Transverse colon (tissue), 4 donors: ENCODE measurements at regions not wholly inside any gene's neighbourhood (a gene's known extent, or its start where the extent isn't known, plus 50 kb on each side); places are given as distances from the start of the nearest gene placed in this dataset.

ENCODE experiments used
- EP300 ChIP-seq: sonication (generic); formaldehyde crosslinking; IDR thresholded peaks from one replicate; pipeline ENCODE4 v1.6.1; 2017; ENCODE audit warnings: antibody characterized with exemption, low read depth
- POLR2A ChIP-seq: fragments of 450-650 bp; IDR thresholded peaks from one replicate; pipeline ENCODE4 v1.6.1; 2016; ENCODE audit warnings: antibody characterized with exemption, mild to moderate bottlenecking, moderate library complexity
- POLR2AphosphoS5 ChIP-seq, 3 donors: sonication (generic); formaldehyde crosslinking; IDR thresholded peaks; one replicate each; pipeline ENCODE4 v1.6.1; 2016; ENCODE audit warnings: antibody characterized with exemption in 3 of 3
- TF ChIP-seq, protein P1 (sequence below), 5 experiments: fragments of 200-600 bp in 3 of 5; fragments of 450-650 bp in 2 of 5; sonication (generic) in 3 of 5; IDR thresholded peaks; 1 replicate in 2 of 5; 2 replicates in 3 of 5; pipeline ENCODE4 v1.5.1; 2016 to 2017; ENCODE audit warnings: antibody characterized with exemption in 5 of 5, inconsistent platforms in 3 of 5, mild to moderate bottlenecking in 2 of 5, moderate library complexity in 1 of 5

GRCh38 chr11:32326522-32326921, 108.8 kb downstream of the WT1 start:
- TF ChIP-seq, protein P1, sequence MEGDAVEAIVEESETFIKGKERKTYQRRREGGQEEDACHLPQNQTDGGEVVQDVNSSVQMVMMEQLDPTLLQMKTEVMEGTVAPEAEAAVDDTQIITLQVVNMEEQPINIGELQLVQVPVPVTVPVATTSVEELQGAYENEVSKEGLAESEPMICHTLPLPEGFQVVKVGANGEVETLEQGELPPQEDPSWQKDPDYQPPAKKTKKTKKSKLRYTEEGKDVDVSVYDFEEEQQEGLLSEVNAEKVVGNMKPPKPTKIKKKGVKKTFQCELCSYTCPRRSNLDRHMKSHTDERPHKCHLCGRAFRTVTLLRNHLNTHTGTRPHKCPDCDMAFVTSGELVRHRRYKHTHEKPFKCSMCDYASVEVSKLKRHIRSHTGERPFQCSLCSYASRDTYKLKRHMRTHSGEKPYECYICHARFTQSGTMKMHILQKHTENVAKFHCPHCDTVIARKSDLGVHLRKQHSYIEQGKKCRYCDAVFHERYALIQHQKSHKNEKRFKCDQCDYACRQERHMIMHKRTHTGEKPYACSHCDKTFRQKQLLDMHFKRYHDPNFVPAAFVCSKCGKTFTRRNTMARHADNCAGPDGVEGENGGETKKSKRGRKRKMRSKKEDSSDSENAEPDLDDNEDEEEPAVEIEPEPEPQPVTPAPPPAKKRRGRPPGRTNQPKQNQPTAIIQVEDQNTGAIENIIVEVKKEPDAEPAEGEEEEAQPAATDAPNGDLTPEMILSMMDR (IDR thresholded peaks at IDR 0.05) = no peak
- TF ChIP-seq POLR2AphosphoS5 (IDR thresholded peaks at IDR 0.05) = no peak
- TF ChIP-seq POLR2A = no peak
- no peak for TF ChIP-seq EP300
